Fibroblast of mammary gland (primary cell): ENCODE measurements at regions not wholly inside any gene's neighbourhood (a gene's known extent, or its start where the extent isn't known, plus 50 kb on each side); places are given as distances from the start of the nearest gene placed in this dataset.

Source experiments
- DNase-seq: peaks from one replicate; pipeline ENCODE4 v3.0.0-alpha.2; 2010; ENCODE audit warnings: low read depth
- H3K4me3 ChIP-seq: 2 replicates; pipeline ENCODE4 v1.5.1; 2011; ENCODE audit warnings: low read depth, mild to moderate bottlenecking, low read length, moderate library complexity; ENCODE audit not compliant: control insufficient read depth
- CTCF ChIP-seq: conservative IDR thresholded peaks from 2 replicates; pipeline ENCODE4 v1.5.1; 2011; ENCODE audit warnings: low read depth, low read length, inconsistent platforms; ENCODE audit not compliant: control insufficient read depth, insufficient read depth

GRCh38 chr3:102181175-102181920 lies 253.5 kb upstream of the ZPLD1 start:
- no peak overlapping the region for H3K4me3 ChIP-seq
- no peak for TF ChIP-seq CTCF
- DNase-seq: peak; percentile 55

- H3K4me3 ChIP-seq: no peak overlapping the region
- no peak for DNase-seq
- TF ChIP-seq CTCF: no peak
These were observed 252.7 kb upstream of the ZPLD1 start for GRCh38 chr3:102182162-102182561.

GRCh38 chr3:102183186-102183585 lies 251.6 kb upstream of the ZPLD1 start:
- no peak for DNase-seq
- H3K4me3 ChIP-seq: no peak overlapping the region
- TF ChIP-seq CTCF: no peak

GRCh38 chr3:102183623-102184022 lies 251.2 kb upstream of the ZPLD1 start:
- DNase-seq: no peak
- H3K4me3 ChIP-seq: no peak overlapping the region
- no peak for TF ChIP-seq CTCF

GRCh38 chr3:102189541-102189940 lies 245.3 kb upstream of the ZPLD1 start:
- no peak for DNase-seq
- H3K4me3 ChIP-seq: no peak overlapping the region
- no peak for TF ChIP-seq CTCF

GRCh38 chr3:102189956-102190723 lies 244.7 kb upstream of the ZPLD1 start:
- H3K4me3 ChIP-seq: no peak overlapping the region
- TF ChIP-seq CTCF: no peak
- peak; percentile 44 for DNase-seq
